ENCODE measurements at regions not wholly inside any gene's neighbourhood (a gene's known extent, or its start where the extent isn't known, plus 50 kb on each side); places are given as distances from the start of the nearest gene placed in this dataset.

GRCh38 chr10:89887830-89888229 is 186.4 kb downstream of the KIF20B start:
- DNase-seq = peak; percentile 84

- DNase-seq = peak; percentile 74
Observed at GRCh38 chr10:89888321-89889070, 187.1 kb downstream of the KIF20B start.

DNA sequence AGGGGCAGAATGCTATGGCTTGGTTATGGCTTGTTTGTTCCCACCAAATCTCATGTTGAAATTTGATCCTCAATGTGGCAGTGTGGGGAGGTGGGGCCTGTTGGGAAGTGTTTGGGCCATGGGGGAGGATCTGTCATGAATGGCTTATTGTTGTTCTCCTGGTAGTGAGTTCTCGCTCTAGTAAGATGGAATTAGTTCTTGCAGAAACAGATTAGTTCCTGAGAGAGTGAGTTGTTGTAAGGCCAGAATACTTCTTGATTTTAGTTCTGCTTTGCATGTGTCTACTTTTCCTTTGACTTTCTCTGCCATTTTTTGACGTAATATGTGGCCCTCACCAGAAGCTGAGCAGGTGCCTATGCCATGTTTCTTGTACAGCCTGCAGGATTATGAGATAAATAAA is 188.2 kb downstream of the KIF20B start:
- DNase-seq = peak; percentile 67

DNA sequence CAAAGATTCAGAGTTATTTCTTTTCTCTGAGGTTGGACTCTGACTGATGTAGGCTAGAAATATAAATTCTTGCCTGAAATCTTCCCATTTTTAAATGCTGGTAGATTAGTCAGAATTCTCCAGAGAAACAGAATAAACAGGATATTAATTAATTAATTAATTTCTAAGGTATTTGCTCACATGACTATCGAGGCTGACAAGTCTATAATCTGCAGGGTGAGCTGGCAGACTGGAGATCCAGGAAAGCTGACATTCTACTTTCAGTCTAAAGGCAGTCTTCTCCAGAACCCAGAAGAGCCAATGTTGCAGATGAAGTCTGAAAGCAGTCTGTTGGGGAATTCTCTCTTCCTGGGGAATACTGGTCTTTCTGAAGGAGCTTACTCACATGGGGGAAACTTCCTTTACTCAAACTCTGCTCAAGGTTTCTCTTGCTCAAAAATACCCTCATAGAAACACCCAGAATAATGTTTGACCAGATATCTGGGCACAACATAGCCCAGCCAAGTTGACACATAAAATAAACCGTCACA is 189.7 kb downstream of the KIF20B start:
- DNase-seq = peak; percentile 18

- DNase-seq = no peak
Observed at GRCh38 chr10:89894051-89894450, 192.7 kb downstream of the KIF20B start.

DNA sequence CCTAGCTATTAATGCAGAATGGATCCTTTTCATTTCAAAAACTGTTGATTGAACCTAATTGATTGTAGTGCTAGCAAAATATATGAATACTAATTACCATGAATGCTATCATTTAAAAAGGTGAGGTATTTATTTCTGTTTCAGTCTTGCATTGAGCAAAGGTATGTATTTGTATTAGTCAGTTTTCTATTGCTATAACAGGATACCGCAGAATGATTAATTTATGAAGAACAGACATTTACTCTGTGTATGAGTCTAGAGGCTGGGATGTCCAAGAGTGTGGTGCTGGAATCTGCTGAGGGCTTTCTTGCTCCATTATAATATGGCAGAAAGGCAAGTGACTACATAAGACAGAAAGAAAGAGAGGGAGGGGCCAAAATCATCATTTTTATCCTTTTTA is 199.2 kb downstream of the KIF20B start:
- DNase-seq = no peak

DNA sequence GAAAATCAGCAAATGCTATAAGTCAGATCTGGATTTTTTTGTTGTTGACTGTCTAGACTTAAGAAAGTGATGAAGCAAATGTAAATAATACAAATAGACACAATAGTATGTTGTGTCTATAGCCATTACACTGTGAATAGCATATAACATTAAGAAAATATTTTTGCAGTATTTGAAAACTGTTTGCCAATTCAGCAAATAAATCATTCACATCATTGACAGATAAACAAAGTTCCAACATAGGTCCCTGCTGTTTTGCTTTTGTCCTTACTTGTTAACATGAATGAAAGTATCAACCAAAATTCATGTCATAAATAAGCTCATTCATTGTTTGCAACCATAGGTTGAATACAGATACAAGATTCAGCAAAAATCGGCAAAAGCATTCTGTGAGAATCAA is 200.5 kb downstream of the KIF20B start:
- DNase-seq = no peak

GRCh38 chr10:89904755-89905154 is 203.4 kb downstream of the KIF20B start:
- DNase-seq = peak; percentile 28

DNA sequence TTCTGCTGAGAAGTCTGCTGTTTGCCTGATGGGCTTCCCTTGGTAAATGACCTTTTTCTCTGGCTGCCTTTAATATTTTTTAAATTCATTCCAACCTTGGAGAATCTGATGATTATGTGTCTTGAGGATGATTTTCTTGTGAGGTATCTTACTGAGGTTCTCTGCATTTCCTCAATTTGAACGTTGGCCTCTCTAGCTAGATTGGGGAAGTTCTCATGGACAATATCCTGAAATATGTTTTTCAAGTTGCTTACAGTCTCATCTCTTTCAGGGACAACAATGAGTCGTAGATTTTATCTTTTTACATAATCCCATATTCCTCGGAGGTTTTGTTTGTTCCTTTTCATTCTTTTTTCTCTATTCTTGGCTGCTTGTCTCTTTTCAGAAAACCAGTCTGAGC is 208.4 kb downstream of the KIF20B start:
- peak; percentile 44 for DNase-seq

DNA sequence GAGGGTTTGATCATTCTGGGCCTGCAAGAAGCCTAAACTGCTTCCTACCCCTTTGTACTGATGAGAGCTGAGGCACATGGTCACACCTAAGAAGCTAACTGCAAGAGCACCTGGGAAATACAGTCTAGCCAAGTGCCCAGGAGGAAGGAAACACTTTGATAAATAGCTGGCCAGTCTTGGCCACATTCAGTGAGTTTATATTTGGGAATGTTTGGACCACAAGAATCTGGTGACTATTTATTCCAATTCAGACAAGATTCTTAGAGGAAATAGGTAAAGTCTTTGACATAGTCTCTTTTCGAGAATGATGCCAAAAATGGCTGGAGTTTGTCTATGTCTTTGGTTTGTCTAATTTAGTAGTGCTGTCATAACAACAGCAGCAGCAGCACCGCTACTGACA is 213.6 kb downstream of the KIF20B start:
- no peak for DNase-seq

DNA sequence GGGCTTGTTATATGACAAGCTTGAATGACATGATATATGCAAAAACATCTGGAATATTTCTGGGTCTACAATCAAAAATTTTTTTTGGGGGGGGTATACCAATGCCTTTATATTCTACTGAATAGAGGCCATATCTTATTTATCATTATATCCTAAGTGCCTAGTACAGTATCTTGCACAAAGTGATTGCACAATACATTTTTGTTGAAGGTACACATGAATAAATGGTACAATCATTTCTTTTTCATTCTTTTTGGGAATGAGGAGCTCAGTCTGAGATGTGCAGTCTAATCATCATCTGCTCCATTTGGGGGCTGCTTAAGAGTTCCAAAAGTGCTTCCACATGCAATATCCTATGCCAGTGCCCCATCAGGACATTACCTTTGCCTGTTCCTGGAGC is 214.6 kb downstream of the KIF20B start:
- DNase-seq = no peak

GRCh38 chr10:89916468-89917215 is 215.3 kb downstream of the KIF20B start:
- no peak for DNase-seq

GRCh38 chr10:89921403-89921802 is 220.0 kb downstream of the KIF20B start:
- DNase-seq = no peak

DNA sequence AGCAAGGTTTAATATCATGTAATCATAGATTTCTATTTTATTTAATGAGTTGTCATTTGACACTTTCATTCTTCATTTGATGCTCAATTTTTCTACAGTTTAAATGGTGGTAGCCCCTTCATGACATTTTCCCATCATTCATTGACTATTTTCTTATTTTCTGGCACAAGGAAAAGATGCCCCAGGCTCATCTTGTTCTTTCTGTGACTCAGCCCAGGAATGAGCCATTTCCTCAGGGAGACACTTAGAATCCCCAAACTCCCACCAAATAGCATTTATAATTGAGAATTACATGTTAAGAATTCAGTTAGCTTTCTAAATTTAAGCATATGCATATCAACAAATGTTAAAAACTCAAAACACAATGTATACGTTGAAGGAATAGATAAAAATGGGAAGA is 222.3 kb downstream of the KIF20B start:
- no peak for DNase-seq

GRCh38 chr10:89924261-89924660 is 222.9 kb downstream of the KIF20B start:
- no peak for DNase-seq

DNA sequence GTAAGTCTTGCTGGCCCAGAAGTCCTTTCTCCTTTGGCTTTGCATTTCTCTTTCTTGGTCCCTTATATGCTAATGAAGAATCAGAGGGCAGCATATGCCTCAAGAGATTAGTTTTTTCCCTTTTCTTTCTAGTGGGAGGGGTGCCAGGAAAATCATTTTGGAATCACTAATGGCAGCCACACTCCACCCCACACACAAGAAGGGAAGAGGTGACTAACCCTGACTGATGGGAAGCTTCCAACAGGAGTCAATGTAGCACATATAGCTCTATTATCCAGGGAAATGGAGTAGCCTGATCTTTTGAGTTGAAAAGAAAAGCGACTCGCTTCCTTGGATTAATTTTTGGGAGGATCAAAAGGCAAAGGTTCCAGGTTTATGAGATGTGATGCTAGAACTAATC is 225.3 kb downstream of the KIF20B start:
- no peak for DNase-seq

GRCh38 chr10:89929282-89930026 is 228.1 kb downstream of the KIF20B start:
- no peak for DNase-seq

- DNase-seq = no peak
Observed at GRCh38 chr10:89937494-89937893, 236.1 kb downstream of the KIF20B start.

GRCh38 chr10:89940076-89940475 is 238.7 kb downstream of the KIF20B start:
- no peak for DNase-seq

GRCh38 chr10:89942217-89942616 is 240.8 kb downstream of the KIF20B start:
- DNase-seq = no peak

DNA sequence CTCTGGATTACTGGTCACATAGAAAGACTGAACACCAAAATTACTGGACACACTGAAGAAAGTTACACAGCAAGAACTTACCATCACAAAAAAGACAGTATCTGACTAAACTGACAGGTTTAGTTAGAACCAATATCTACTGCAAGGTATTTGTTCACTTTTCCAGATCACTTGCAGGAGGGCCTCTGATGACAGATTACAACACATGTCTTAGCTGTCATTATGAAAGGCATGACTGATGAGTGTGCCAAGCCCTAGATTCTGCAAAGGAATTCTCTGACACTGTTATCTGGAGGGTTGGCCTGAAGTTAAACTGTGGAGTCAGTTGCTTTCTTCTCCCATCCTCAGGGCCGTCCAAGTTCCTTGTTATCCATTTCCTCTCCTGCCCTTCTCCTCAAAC is 242.7 kb downstream of the KIF20B start:
- DNase-seq = no peak

- DNase-seq = peak; percentile 16
Observed at GRCh38 chr10:89946106-89946505, 244.7 kb downstream of the KIF20B start.

DNA sequence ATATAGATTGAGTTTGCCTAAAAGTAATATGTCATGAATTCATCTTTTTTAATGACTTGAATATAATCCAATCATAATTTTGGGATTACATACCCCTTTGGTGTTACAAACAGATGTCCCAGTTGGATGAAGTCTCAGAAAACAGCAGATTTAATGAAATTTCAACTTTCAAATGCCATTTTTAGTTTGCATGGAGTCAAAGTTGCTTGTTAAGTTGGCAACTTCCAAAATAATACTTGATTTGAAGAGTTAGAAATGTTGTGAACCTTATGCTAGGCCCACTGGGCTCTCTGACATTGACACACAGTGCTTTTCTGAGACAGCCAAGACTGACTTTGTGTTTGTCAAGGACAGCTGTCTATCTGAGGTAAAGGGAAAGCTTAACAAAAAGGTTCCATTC is 248.1 kb downstream of the KIF20B start:
- no peak for DNase-seq

GRCh38 chr10:89952325-89952724 is 250.9 kb downstream of the KIF20B start:
- no peak for DNase-seq
